ENCODE measurements at regions not wholly inside any gene's neighbourhood (a gene's known extent, or its start where the extent isn't known, plus 50 kb on each side); places are given as distances from the start of the nearest gene placed in this dataset.

DNA sequence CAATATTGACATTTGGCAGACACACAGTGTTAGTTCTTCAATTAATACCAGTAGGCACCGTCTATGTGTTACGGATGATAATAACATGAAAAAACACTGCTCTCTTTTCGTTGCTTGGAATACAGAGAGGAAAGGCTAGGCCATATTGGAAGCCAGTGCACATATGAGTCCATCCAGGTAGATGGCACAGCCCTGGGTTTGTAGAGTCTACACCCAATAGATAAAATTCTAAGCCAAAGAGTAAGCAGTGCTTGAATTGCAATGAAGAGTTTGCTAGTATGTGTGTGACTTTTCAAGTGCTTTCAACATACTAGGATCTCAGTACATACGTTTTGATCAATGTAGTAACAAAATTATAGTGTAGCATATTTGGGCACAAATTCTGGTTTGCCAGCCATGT lies 243.3 kb upstream of the AVPR1A start:
- no peak overlapping the region for H3K4me3 ChIP-seq
- no peaks in the 10 kb centered on the region for H3K4me1 ChIP-seq
- H3K36me3 ChIP-seq (replicated peaks in 1 of 2; ENCODE audit: insufficient read depth in 1 of 2, low read depth in 2 of 2), result no peaks in the 10 kb centered on the region
- ATAC-seq, result no peak
- no peak overlapping the region for H3K27ac ChIP-seq
- TF ChIP-seq, protein P1, sequence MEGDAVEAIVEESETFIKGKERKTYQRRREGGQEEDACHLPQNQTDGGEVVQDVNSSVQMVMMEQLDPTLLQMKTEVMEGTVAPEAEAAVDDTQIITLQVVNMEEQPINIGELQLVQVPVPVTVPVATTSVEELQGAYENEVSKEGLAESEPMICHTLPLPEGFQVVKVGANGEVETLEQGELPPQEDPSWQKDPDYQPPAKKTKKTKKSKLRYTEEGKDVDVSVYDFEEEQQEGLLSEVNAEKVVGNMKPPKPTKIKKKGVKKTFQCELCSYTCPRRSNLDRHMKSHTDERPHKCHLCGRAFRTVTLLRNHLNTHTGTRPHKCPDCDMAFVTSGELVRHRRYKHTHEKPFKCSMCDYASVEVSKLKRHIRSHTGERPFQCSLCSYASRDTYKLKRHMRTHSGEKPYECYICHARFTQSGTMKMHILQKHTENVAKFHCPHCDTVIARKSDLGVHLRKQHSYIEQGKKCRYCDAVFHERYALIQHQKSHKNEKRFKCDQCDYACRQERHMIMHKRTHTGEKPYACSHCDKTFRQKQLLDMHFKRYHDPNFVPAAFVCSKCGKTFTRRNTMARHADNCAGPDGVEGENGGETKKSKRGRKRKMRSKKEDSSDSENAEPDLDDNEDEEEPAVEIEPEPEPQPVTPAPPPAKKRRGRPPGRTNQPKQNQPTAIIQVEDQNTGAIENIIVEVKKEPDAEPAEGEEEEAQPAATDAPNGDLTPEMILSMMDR (IDR thresholded peaks at IDR 0.05), result no peak
- no peak for TF ChIP-seq POLR2A (IDR thresholded peaks at IDR 0.05)
- 39 to 47% methylated on average over 4 of the region's 4 CpGs for WGBS, 2 donors
- no peak for DNase-seq
- H3K27me3 ChIP-seq, result no peaks in the 10 kb centered on the region
- H3K9me3 ChIP-seq, result no peaks in the 10 kb centered on the region
- intact Hi-C loops (cut with DNase I), result no loop called here

DNA sequence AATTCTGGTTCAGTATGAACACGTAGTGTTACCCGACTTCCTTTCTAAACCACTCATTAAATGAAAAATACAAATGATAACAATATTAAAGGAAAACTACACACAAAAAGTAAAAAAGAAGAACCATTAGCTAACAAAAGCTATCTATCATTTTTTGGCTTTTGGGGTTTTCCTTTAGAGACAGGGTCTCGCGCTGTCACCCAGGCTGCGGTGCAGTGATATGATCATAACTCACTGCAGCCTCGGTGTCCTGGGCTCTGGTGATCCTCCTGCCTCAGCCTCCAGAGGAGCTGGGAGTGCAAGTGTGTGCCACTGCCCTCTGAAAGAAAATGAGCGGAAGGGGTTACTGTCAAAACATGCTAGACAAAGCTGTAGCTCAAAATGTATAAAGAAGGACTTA lies 238.2 kb upstream of the AVPR1A start:
- H3K4me1 ChIP-seq, result no peaks in the 10 kb centered on the region
- 84 to 89% methylated on average over 7 of the region's 7 CpGs for WGBS, 2 donors
- no peaks in the 10 kb centered on the region for H3K9me3 ChIP-seq
- ATAC-seq (no peak), DNase-seq (no peak)
- H3K27ac ChIP-seq, result no peak overlapping the region
- H3K27me3 ChIP-seq, result no peaks in the 10 kb centered on the region
- no peak overlapping the region for H3K4me3 ChIP-seq
- H3K36me3 ChIP-seq (replicated peaks in 1 of 2; ENCODE audit: insufficient read depth in 1 of 2, low read depth in 2 of 2), result no peaks in the 10 kb centered on the region
- TF ChIP-seq POLR2A (IDR thresholded peaks at IDR 0.05), result no peak
- TF ChIP-seq, protein P1 (IDR thresholded peaks at IDR 0.05), result no peak
- intact Hi-C loops (cut with DNase I), result no loop called here

DNA sequence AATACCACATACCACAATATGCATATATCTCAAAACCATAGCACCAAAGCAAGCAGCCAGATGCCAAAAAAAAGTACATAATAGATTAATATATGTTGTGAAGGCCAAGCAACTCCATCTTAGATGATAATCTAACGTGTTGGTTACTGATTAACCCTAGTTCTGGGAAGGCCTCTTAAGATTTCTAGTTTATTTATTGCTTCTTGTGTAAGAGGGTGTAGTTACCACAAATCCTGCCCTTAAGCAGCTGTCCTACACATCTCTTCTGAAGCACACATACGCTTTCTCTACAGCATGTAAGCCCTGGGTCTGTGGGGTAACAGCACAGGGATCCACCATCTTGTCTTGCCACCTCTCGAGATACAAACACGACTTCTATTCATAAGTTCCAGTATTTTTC lies 236.8 kb upstream of the AVPR1A start:
- no peak overlapping the region for H3K4me3 ChIP-seq
- H3K27ac ChIP-seq, result no peak overlapping the region
- no peaks in the 10 kb centered on the region for H3K27me3 ChIP-seq
- 73 to 75% methylated on average over 4 of the region's 4 CpGs for WGBS, 2 donors
- H3K4me1 ChIP-seq, result no peaks in the 10 kb centered on the region
- intact Hi-C loops (cut with DNase I), result no loop called here
- no peaks in the 10 kb centered on the region for H3K9me3 ChIP-seq
- H3K36me3 ChIP-seq (replicated peaks in 1 of 2; ENCODE audit: insufficient read depth in 1 of 2, low read depth in 2 of 2), result no peaks in the 10 kb centered on the region
- DNase-seq, result no peak
- ATAC-seq, result no peak
- TF ChIP-seq, protein P1 (IDR thresholded peaks at IDR 0.05), result no peak
- no peak for TF ChIP-seq POLR2A (IDR thresholded peaks at IDR 0.05)

DNA sequence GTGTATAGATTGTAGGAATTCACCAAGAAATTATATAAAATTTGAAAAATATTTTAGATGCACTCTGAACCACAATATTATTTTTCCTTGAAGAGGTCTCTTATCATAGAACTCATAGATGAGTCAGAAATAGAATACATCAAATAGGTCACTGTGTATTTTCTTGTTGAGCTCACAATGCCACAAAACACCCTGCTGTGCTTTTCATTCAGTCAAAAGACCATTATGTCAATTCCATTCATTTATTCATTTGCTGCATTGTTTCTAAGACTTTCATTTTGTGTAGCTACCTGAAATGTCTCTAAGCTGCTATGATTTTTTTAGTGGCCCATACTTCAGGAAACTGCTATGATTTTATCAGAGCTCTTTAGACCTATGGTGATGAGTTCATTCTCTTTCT lies 231.9 kb upstream of the AVPR1A start:
- no peaks in the 10 kb centered on the region for H3K36me3 ChIP-seq (replicated peaks in 1 of 2; ENCODE audit: insufficient read depth in 1 of 2, low read depth in 2 of 2)
- no peak for ATAC-seq

DNA sequence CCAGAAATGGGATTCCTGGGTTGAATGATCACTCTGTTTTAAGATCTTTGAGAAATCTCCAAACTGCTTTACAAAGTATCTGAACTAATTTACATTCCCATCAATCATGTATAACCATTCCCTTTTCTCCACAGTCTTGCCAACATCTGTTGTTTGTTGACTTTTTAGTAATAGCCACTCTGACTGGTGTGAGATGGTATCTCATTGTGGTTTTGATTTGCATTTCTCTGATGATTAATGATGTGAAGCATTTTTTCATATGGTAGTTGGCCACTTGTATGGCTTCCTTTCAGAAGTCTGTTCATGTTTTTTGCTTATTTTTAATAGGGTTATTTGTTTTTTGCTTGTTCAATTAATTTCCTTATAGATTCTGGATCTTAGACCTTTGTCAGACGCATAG lies 211.8 kb upstream of the AVPR1A start:
- TF ChIP-seq, protein P1 (IDR thresholded peaks at IDR 0.05), result no peak
- TF ChIP-seq POLR2A (IDR thresholded peaks at IDR 0.05), result no peak
- Histone ChIP-seq H3K4me3 (no peak overlapping the region), H3K27ac (no peak overlapping the region), H3K9me3 (no peaks in the 10 kb centered on the region), H3K27me3 (no peaks in the 10 kb centered on the region), H3K36me3 (replicated peaks in 1 of 2; ENCODE audit: insufficient read depth in 1 of 2, low read depth in 2 of 2) (no peaks in the 10 kb centered on the region), H3K4me1 (no peaks in the 10 kb centered on the region)
- ATAC-seq (no peak), DNase-seq (no peak)
- 70 to 88% methylated on average over 1 of the region's 1 CpG for WGBS, 2 donors
- intact Hi-C loops (cut with DNase I), result no loop called here

More for the DNA sequence above, 231.9 kb upstream of the AVPR1A start:
- H3K27ac ChIP-seq, result no peak overlapping the region
- no peak for DNase-seq
- intact Hi-C loops (cut with DNase I), result no loop called here
- no peaks in the 10 kb centered on the region for H3K27me3 ChIP-seq
- H3K4me3 ChIP-seq, result no peak overlapping the region
- no peaks in the 10 kb centered on the region for H3K4me1 ChIP-seq
- no peaks in the 10 kb centered on the region for H3K9me3 ChIP-seq
- no peak for TF ChIP-seq POLR2A (IDR thresholded peaks at IDR 0.05)
- TF ChIP-seq, protein P1 (IDR thresholded peaks at IDR 0.05), result no peak
